Endothelial cell of umbilical vein (primary cell): ENCODE measurements at regions not wholly inside any gene's neighbourhood (a gene's known extent, or its start where the extent isn't known, plus 50 kb on each side); places are given as distances from the start of the nearest gene placed in this dataset.

Experiments
- BruUV-seq: library from RNA; stranded (reverse); fragments of 400-500 nt; replicated peaks from 2 replicates; lab custom pipeline; 2021; lab: Mats Ljungman, UMichigan
- CTCF ChIA-PET: fragments of 300-600, 350-600 bp; sonication (Branson Sonifier 250); formaldehyde crosslinking; loops from one replicate; lab custom pipeline; 2021; ENCODE audit warnings: antibody characterized with exemption, inconsistent platforms; lab: Charles Lee
- POLR2A ChIA-PET: fragments of 300-600, 350-600 bp; sonication (Branson Sonifier 250); formaldehyde crosslinking; loops from one replicate; lab custom pipeline; 2021; ENCODE audit warnings: antibody characterized with exemption, inconsistent platforms; lab: Charles Lee
- DNase-seq: peaks from one replicate; pipeline ENCODE4 v3.0.0-alpha.2; 2011; ENCODE audit warnings: low read depth, low spot score
- FAIRE-seq: peaks from 2 replicates; lab custom pipeline; 2011; peaks lifted over from hg19 to GRCh38; lab: Jason Lieb, UNC
- H2AFZ ChIP-seq: 2 replicates; pipeline ENCODE4 v1.6.0; 2012; ENCODE audit warnings: low read depth, low read length, control low read depth, inconsistent platforms
- H3K27ac ChIP-seq: 2 replicates; pipeline ENCODE4 v1.5.1; 2011; ENCODE audit warnings: low read depth, mild to moderate bottlenecking, control low read depth, low read length, moderate library complexity; ENCODE audit not compliant: insufficient read depth
- H3K27me3 ChIP-seq, 2 experiments: 2 replicates each; pipeline versions ENCODE4 v1.6.0 to v1.6.1; 2011; ENCODE audit warnings: low read length in 2 of 2, mixed read lengths in 1 of 2; ENCODE audit not compliant: control insufficient read depth in 2 of 2, insufficient read depth in 2 of 2
- H3K36me3 ChIP-seq, 2 experiments: 2 replicates in 1 of 2; 3 replicates in 1 of 2; pipeline ENCODE4 v1.5.1; 2011; ENCODE audit warnings: low read length in 2 of 2, mild to moderate bottlenecking in 1 of 2, moderate library complexity in 1 of 2; ENCODE audit not compliant: control insufficient read depth in 2 of 2, insufficient read depth in 2 of 2; ENCODE audit errors: extremely low read depth in 1 of 2
- H3K4me1 ChIP-seq: 3 replicates; pipeline ENCODE4 v1.5.1; 2011; ENCODE audit warnings: mild to moderate bottlenecking, low read length; ENCODE audit not compliant: control insufficient read depth, insufficient read depth; ENCODE audit errors: extremely low read depth
- H3K4me2 ChIP-seq: 2 replicates; pipeline ENCODE4 v1.6.1; 2011; ENCODE audit warnings: low read length, control low read depth, mixed read lengths; ENCODE audit not compliant: insufficient read depth
- H3K4me3 ChIP-seq, 3 experiments: fragments of 200-600 bp in 1 of 3; sonication (generic), shearing (Covaris generic) in 1 of 3; replicated peaks in 1 of 3; 2 replicates each; pipeline ENCODE4 v1.5.1; 2011 to 2016; ENCODE audit warnings: control low read depth in 3 of 3, low read length in 3 of 3, mild to moderate bottlenecking in 2 of 3, inconsistent platforms in 1 of 3, low read depth in 1 of 3, moderate library complexity in 1 of 3; ENCODE audit not compliant: insufficient read depth in 1 of 3
- H3K79me2 ChIP-seq: 2 replicates; pipeline ENCODE4 v1.6.0; 2012; ENCODE audit warnings: low read length, inconsistent platforms; ENCODE audit not compliant: control insufficient read depth, insufficient read depth
- H3K9ac ChIP-seq: replicated peaks from 2 replicates; pipeline ENCODE3; 2011; ENCODE audit warnings: low read length, control low read depth; ENCODE audit not compliant: insufficient read depth; ENCODE audit errors: extremely low read depth
- H3K9me1 ChIP-seq: replicated peaks from 3 replicates; pipeline ENCODE4 v1.6.0; 2011; ENCODE audit warnings: mild to moderate bottlenecking, low read length; ENCODE audit not compliant: control insufficient read depth, insufficient read depth; ENCODE audit errors: extremely low read depth
- H3K9me3 ChIP-seq: replicated peaks from 2 replicates; pipeline ENCODE4 v1.5.1; 2012; ENCODE audit warnings: low read length, inconsistent platforms; ENCODE audit not compliant: control insufficient read depth, insufficient read depth
- H4K20me1 ChIP-seq: replicated peaks from 2 replicates; pipeline ENCODE3; 2011; ENCODE audit warnings: mild to moderate bottlenecking, low read length; ENCODE audit not compliant: control insufficient read depth, insufficient read depth; ENCODE audit errors: extremely low read depth
- EZH2 ChIP-seq: IDR thresholded peaks from 2 replicates; pipeline ENCODE4 v1.6.1; 2012; ENCODE audit warnings: borderline replicate concordance, low read depth, mild to moderate bottlenecking, moderate library complexity, low read length, inconsistent platforms; ENCODE audit not compliant: severe bottlenecking
- FOS ChIP-seq: IDR thresholded peaks from 2 replicates; pipeline ENCODE4 v1.6.1; 2011; ENCODE audit warnings: mild to moderate bottlenecking, low read length, moderate library complexity, borderline replicate concordance; ENCODE audit not compliant: insufficient read depth
- GATA2 ChIP-seq: IDR thresholded peaks from 2 replicates; pipeline ENCODE4 v1.7.0; 2011; ENCODE audit warnings: low read depth, mild to moderate bottlenecking, moderate library complexity, mixed read lengths, low read length; ENCODE audit not compliant: insufficient read length, insufficient read depth
- JUN ChIP-seq: IDR thresholded peaks from 2 replicates; pipeline ENCODE4 v1.6.1; 2011; ENCODE audit warnings: borderline replicate concordance, low read depth; ENCODE audit not compliant: insufficient read length, insufficient read depth
- MYC ChIP-seq: IDR thresholded peaks from one replicate; pipeline ENCODE4 v1.6.1; 2011; ENCODE audit warnings: mild to moderate bottlenecking, low read depth, low read length
- POLR2A ChIP-seq: IDR thresholded peaks from 2 replicates; pipeline ENCODE4 v1.6.1; 2012; ENCODE audit warnings: low read depth, mild to moderate bottlenecking, control low read depth, low read length
- POLR2AphosphoS5 ChIP-seq: IDR thresholded peaks from 2 replicates; pipeline ENCODE4 v1.6.1; 2012; ENCODE audit warnings: low read depth, mild to moderate bottlenecking, control low read depth, low read length, moderate library complexity; ENCODE audit not compliant: insufficient read depth
- dilution Hi-C: fragments of 300-500 bp; cut with MboI; formaldehyde crosslinking; loops from one replicate; pipeline ENCODE4 v1.15.0; 2019; ENCODE audit warnings: low sequenced_read_pairs; ENCODE audit not compliant: extremely low pct_ligation_motif_present
- intact Hi-C: fragments of 100-400 bp; cut with micrococcal nuclease; formaldehyde crosslinking; loops from one replicate; pipeline ENCODE4 v1.10.0; 2022
- TF ChIP-seq, protein P1 (sequence below), 2 donors: IDR thresholded peaks; 1 replicate in 1 of 2; 2 replicates in 1 of 2; pipeline ENCODE4 v1.5.1; 2011; ENCODE audit warnings: low read length in 2 of 2, mild to moderate bottlenecking in 2 of 2, moderate library complexity in 2 of 2, control low read depth in 1 of 2, inconsistent platforms in 1 of 2, low read depth in 1 of 2; ENCODE audit not compliant: insufficient read depth in 1 of 2; ENCODE audit errors: extremely low read depth in 1 of 2
- TF ChIP-seq, protein P2 (sequence below): IDR thresholded peaks from 2 replicates; pipeline ENCODE4 v1.6.1; 2011; ENCODE audit not compliant: insufficient read depth, insufficient read length

DNA sequence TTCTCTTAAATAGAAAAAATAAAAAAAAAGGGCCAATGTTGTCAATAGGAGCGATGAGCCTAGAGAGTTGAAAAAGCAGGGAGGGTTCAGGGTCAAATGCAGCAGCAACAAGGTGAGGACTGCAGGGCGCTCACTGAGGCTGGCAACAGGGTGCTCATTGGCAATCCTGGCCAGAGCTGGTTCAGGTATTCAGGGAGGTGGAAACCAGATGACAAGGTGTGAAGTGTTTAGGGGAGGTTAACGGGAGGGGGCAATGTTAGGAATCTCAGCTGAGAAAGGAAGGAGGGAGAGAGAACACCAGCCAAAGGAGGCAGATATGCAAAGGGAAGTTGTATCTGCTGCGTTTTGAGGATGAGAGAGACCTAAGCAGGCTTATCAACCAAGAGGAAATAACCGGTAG is 129.8 kb upstream of the DAB1 start:
- no peaks in the 10 kb centered on the region for H3K9me1 ChIP-seq
- no peaks in the 10 kb centered on the region for H4K20me1 ChIP-seq
- H3K4me1 ChIP-seq: no peaks in the 10 kb centered on the region
- H3K79me2 ChIP-seq: no peaks in the 10 kb centered on the region
- no peak overlapping the region for H2AFZ ChIP-seq
- H3K4me2 ChIP-seq: no peak overlapping the region
- H3K27ac ChIP-seq: no peak overlapping the region
- peaks cover 2% of the 10 kb centered on the region for H3K9me3 ChIP-seq
- no peak overlapping the region for H3K4me3 ChIP-seq
- H3K36me3 ChIP-seq: no peaks in the 10 kb centered on the region
- no TSS peak for BruUV-seq
- DNase-seq: no peak
- TF ChIP-seq EZH2: no peak
- FAIRE-seq: no peak
- no peak overlapping the region for H3K9ac ChIP-seq
- intact Hi-C loops (no loop called here), dilution Hi-C loops (no loop called here)
- ChIA-PET POLR2A (no interaction called here), CTCF (no interaction called here)
- H3K27me3 ChIP-seq: no peaks in the 10 kb centered on the region

DNA sequence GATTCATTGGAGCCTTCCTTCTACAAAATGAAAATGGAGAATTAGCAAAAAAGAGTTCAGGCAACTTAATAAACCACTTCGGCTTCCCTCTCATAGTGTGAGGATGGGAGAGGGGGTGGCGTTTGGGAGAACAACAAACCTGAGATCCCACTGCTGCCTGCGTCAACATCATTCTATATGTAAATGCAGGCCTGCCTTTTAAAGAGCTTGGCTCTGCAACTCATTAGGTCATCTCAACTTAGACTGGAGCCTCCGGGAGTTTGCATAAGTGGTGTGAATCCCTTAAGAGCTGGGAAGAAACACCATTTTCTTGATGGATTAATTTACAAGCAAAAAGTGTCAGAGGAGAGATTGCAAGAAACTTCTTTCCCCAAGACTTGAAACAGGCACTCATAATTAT is 127.6 kb upstream of the DAB1 start:
- no TSS peak for BruUV-seq
- Histone ChIP-seq H3K4me3 (no peak overlapping the region), H3K4me2 (no peak overlapping the region), H3K9me3 (peaks cover 2% of the 10 kb centered on the region), H4K20me1 (no peaks in the 10 kb centered on the region), H3K36me3 (no peaks in the 10 kb centered on the region), H3K9me1 (no peaks in the 10 kb centered on the region), H3K4me1 (no peaks in the 10 kb centered on the region), H3K79me2 (no peaks in the 10 kb centered on the region), H3K27me3 (no peaks in the 10 kb centered on the region), H3K9ac (no peak overlapping the region), H2AFZ (no peak overlapping the region), H3K27ac (no peak overlapping the region)
- FAIRE-seq: no peak
- TF ChIP-seq, protein P1, sequence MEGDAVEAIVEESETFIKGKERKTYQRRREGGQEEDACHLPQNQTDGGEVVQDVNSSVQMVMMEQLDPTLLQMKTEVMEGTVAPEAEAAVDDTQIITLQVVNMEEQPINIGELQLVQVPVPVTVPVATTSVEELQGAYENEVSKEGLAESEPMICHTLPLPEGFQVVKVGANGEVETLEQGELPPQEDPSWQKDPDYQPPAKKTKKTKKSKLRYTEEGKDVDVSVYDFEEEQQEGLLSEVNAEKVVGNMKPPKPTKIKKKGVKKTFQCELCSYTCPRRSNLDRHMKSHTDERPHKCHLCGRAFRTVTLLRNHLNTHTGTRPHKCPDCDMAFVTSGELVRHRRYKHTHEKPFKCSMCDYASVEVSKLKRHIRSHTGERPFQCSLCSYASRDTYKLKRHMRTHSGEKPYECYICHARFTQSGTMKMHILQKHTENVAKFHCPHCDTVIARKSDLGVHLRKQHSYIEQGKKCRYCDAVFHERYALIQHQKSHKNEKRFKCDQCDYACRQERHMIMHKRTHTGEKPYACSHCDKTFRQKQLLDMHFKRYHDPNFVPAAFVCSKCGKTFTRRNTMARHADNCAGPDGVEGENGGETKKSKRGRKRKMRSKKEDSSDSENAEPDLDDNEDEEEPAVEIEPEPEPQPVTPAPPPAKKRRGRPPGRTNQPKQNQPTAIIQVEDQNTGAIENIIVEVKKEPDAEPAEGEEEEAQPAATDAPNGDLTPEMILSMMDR (IDR thresholded peaks at IDR 0.05; ENCODE audit: extremely low read depth in 1 of 2, insufficient read depth in 1 of 2, low read depth in 1 of 2, low read length in 2 of 2): no peak
- TF ChIP-seq, protein P2, sequence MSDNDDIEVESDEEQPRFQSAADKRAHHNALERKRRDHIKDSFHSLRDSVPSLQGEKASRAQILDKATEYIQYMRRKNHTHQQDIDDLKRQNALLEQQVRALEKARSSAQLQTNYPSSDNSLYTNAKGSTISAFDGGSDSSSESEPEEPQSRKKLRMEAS: no peak
- TF ChIP-seq MYC: no peak
- TF ChIP-seq FOS: no peak
- TF ChIP-seq POLR2A: no peak
- TF ChIP-seq GATA2: no peak
- TF ChIP-seq EZH2: no peak
- TF ChIP-seq POLR2AphosphoS5: no peak
- TF ChIP-seq JUN: no peak
- no peak for DNase-seq
- CTCF ChIA-PET: no interaction called here
- intact Hi-C loops (no loop called here), dilution Hi-C loops (no loop called here)
- POLR2A ChIA-PET: no interaction called here
